PC-9 (cell line): ENCODE measurements at regions not wholly inside any gene's neighbourhood (a gene's known extent, or its start where the extent isn't known, plus 50 kb on each side); places are given as distances from the start of the nearest gene placed in this dataset.

Experiments
- EZH2 ChIP-seq: fragments of 200-600 bp; sonication (generic); IDR thresholded peaks from 2 replicates; pipeline ENCODE4 v1.8.0; 2017; ENCODE audit warnings: antibody characterized with exemption, low read depth
- TF ChIP-seq, protein P1 (sequence below): fragments of 200-600 bp; sonication (generic); conservative IDR thresholded peaks from 2 replicates; pipeline ENCODE4 v1.6.1; 2017; ENCODE audit warnings: mixed run types, antibody characterized with exemption, mild to moderate bottlenecking, moderate library complexity

DNA sequence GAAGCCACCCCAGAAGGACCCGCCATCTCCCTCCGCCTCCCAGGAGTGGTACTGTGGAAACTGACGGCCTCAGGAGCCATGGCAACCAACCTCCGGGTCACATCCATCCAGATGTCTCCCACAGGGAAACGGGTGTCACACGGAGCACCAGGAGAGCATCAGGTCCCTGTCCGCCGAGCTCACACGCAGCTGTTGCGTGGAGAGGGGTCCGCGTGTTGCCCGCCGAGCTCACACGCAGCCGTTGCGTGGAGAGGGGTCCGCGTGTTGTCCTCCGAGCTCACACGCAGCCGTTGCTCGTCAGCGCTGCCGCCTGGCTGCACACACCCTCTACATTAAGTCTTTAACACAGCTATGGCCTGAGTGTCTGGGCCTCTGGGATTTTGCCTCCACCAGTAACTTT is 311.1 kb upstream of the SHH start:
- no peak for TF ChIP-seq EZH2
- TF ChIP-seq, protein P1, sequence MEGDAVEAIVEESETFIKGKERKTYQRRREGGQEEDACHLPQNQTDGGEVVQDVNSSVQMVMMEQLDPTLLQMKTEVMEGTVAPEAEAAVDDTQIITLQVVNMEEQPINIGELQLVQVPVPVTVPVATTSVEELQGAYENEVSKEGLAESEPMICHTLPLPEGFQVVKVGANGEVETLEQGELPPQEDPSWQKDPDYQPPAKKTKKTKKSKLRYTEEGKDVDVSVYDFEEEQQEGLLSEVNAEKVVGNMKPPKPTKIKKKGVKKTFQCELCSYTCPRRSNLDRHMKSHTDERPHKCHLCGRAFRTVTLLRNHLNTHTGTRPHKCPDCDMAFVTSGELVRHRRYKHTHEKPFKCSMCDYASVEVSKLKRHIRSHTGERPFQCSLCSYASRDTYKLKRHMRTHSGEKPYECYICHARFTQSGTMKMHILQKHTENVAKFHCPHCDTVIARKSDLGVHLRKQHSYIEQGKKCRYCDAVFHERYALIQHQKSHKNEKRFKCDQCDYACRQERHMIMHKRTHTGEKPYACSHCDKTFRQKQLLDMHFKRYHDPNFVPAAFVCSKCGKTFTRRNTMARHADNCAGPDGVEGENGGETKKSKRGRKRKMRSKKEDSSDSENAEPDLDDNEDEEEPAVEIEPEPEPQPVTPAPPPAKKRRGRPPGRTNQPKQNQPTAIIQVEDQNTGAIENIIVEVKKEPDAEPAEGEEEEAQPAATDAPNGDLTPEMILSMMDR, result no peak
